Right lobe of liver (tissue), 4 donors: ENCODE measurements at regions not wholly inside any gene's neighbourhood (a gene's known extent, or its start where the extent isn't known, plus 50 kb on each side); places are given as distances from the start of the nearest gene placed in this dataset.

Experiments
- POLR2A ChIP-seq: fragments of 450-650 bp; IDR thresholded peaks from one replicate; pipeline ENCODE4 v1.6.1; 2017; ENCODE audit warnings: antibody characterized with exemption, mild to moderate bottlenecking
- TF ChIP-seq, protein P1 (sequence below), 4 donors: fragments of 200-600 bp in 3 of 4; fragments of 450-650 bp in 1 of 4; IDR thresholded peaks; one replicate each; pipeline versions ENCODE4 v1.5.1 to v1.8.0; 2016 to 2022; ENCODE audit warnings: antibody characterized with exemption in 4 of 4, mild to moderate bottlenecking in 2 of 4
- donor health status: DM: no; HTN: no; CAD: no.
- donor health status: DM: no; HTN: no; CAD: no.
- donor health status: DM: no; HTN: yes; CAD: no.

DNA sequence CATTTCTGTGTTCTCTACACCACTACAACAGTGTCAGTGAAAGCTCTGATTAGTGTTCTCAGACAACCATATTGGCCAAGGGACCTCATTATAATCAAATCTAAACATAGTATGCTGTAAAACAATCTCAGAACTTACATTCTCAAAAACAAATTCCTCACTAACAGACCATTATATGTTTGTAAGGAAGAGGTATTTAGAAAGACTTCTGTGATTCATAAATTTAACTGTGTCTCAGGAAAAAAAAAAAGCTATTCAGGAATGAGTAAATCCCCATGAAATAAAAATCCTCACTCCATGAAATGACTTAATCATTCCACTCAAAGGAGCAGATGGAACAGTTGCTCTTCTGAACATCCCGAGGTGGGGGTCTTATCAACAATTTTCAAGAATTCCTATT is 413.0 kb downstream of the CDH2 start:
- TF ChIP-seq, protein P1, sequence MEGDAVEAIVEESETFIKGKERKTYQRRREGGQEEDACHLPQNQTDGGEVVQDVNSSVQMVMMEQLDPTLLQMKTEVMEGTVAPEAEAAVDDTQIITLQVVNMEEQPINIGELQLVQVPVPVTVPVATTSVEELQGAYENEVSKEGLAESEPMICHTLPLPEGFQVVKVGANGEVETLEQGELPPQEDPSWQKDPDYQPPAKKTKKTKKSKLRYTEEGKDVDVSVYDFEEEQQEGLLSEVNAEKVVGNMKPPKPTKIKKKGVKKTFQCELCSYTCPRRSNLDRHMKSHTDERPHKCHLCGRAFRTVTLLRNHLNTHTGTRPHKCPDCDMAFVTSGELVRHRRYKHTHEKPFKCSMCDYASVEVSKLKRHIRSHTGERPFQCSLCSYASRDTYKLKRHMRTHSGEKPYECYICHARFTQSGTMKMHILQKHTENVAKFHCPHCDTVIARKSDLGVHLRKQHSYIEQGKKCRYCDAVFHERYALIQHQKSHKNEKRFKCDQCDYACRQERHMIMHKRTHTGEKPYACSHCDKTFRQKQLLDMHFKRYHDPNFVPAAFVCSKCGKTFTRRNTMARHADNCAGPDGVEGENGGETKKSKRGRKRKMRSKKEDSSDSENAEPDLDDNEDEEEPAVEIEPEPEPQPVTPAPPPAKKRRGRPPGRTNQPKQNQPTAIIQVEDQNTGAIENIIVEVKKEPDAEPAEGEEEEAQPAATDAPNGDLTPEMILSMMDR (IDR thresholded peaks at IDR 0.05), result no peak
- no peak for TF ChIP-seq POLR2A
